ENCODE measurements at regions not wholly inside any gene's neighbourhood (a gene's known extent, or its start where the extent isn't known, plus 50 kb on each side); places are given as distances from the start of the nearest gene placed in this dataset.
"Not testable (repeated sequence)": the region's sequence is repeated elsewhere in the genome, so short reads cannot be mapped to it uniquely, and the experiment has no call there.

- Histone ChIP-seq H4K20me1 (ENCODE audit: insufficient read depth, low read length) (no peaks in the 10 kb centered on the region), H3F3A (ENCODE audit: insufficient read depth, low read length) (no peaks in the 10 kb centered on the region), H3K36me3 (ENCODE audit: insufficient read depth, low read length) (no peaks in the 10 kb centered on the region), H3K79me2 (ENCODE audit: insufficient read depth, low read length) (no peaks in the 10 kb centered on the region), H2AFZ (ENCODE audit: low read length) (no peak overlapping the region), H3K4me3 (ENCODE audit: low read depth, low read length, poor library complexity, severe bottlenecking) (no peak overlapping the region), H3K9me2 (ENCODE audit: low read depth, low read length) (no peaks in the 10 kb centered on the region), H3K27ac (ENCODE audit: low read depth, low read length, poor library complexity, severe bottlenecking) (no peak overlapping the region), H3K9me3 (ENCODE audit: low read length) (no peaks in the 10 kb centered on the region), H3K27me3 (ENCODE audit: insufficient read depth, low read length) (no peaks in the 10 kb centered on the region), H3K4me1 (ENCODE audit: insufficient read depth, low read length, severe bottlenecking) (no peaks in the 10 kb centered on the region), H3K4me2 (ENCODE audit: low read length) (no peak overlapping the region), H3K9ac (ENCODE audit: low read length) (no peak overlapping the region)
- TF ChIP-seq EZH2 (IDR thresholded peaks at IDR 0.05; ENCODE audit: borderline replicate concordance, low read length), result no peak
- no peak for TF ChIP-seq CTCF (IDR thresholded peaks at IDR 0.05; ENCODE audit: low read length)
Measured at GRCh38 chr12:131409211-131409610, 301.7 kb upstream of the SFSWAP start.

GRCh38 chr12:131411827-131412226 is 299.1 kb upstream of the SFSWAP start:
- H3K27ac ChIP-seq (ENCODE audit: low read depth, low read length, poor library complexity, severe bottlenecking); H3K9me3 ChIP-seq (ENCODE audit: low read length); H3K4me3 ChIP-seq (ENCODE audit: low read depth, low read length, poor library complexity, severe bottlenecking); H3K4me1 ChIP-seq (ENCODE audit: insufficient read depth, low read length, severe bottlenecking); H3K27me3 ChIP-seq (ENCODE audit: insufficient read depth, low read length); H3K4me2 ChIP-seq (ENCODE audit: low read length); H2AFZ ChIP-seq (ENCODE audit: low read length); H3F3A ChIP-seq (ENCODE audit: insufficient read depth, low read length); H3K9me2 ChIP-seq (ENCODE audit: low read depth, low read length); H3K36me3 ChIP-seq (ENCODE audit: insufficient read depth, low read length); H4K20me1 ChIP-seq (ENCODE audit: insufficient read depth, low read length); H3K9ac ChIP-seq (ENCODE audit: low read length); H3K79me2 ChIP-seq (ENCODE audit: insufficient read depth, low read length): not testable (repeated sequence)

GRCh38 chr12:131413006-131413405 is 297.9 kb upstream of the SFSWAP start:
- Histone ChIP-seq H2AFZ (ENCODE audit: low read length) (no peak overlapping the region), H3K9ac (ENCODE audit: low read length) (no peak overlapping the region), H3F3A (ENCODE audit: insufficient read depth, low read length) (no peaks in the 10 kb centered on the region), H3K4me1 (ENCODE audit: insufficient read depth, low read length, severe bottlenecking) (no peaks in the 10 kb centered on the region), H3K27ac (ENCODE audit: low read depth, low read length, poor library complexity, severe bottlenecking) (no peak overlapping the region), H3K27me3 (ENCODE audit: insufficient read depth, low read length) (no peaks in the 10 kb centered on the region), H3K4me3 (ENCODE audit: low read depth, low read length, poor library complexity, severe bottlenecking) (no peak overlapping the region), H3K9me3 (ENCODE audit: low read length) (no peaks in the 10 kb centered on the region), H3K4me2 (ENCODE audit: low read length) (no peak overlapping the region), H4K20me1 (ENCODE audit: insufficient read depth, low read length) (no peaks in the 10 kb centered on the region), H3K9me2 (ENCODE audit: low read depth, low read length) (no peaks in the 10 kb centered on the region), H3K79me2 (ENCODE audit: insufficient read depth, low read length) (no peaks in the 10 kb centered on the region), H3K36me3 (ENCODE audit: insufficient read depth, low read length) (no peaks in the 10 kb centered on the region)
- TF ChIP-seq CTCF (IDR thresholded peaks at IDR 0.05; ENCODE audit: low read length), result no peak
- no peak for TF ChIP-seq EZH2 (IDR thresholded peaks at IDR 0.05; ENCODE audit: borderline replicate concordance, low read length)

GRCh38 chr12:131413471-131413870 is 297.4 kb upstream of the SFSWAP start:
- H3K9ac ChIP-seq (ENCODE audit: low read length), result no peak overlapping the region
- H3K79me2 ChIP-seq (ENCODE audit: insufficient read depth, low read length), result no peaks in the 10 kb centered on the region
- H3K36me3 ChIP-seq (ENCODE audit: insufficient read depth, low read length), result no peaks in the 10 kb centered on the region
- H3K9me2 ChIP-seq (ENCODE audit: low read depth, low read length), result no peaks in the 10 kb centered on the region
- H3F3A ChIP-seq (ENCODE audit: insufficient read depth, low read length), result no peaks in the 10 kb centered on the region
- TF ChIP-seq EZH2 (IDR thresholded peaks at IDR 0.05; ENCODE audit: borderline replicate concordance, low read length), result no peak
- no peak for TF ChIP-seq CTCF (IDR thresholded peaks at IDR 0.05; ENCODE audit: low read length)
- H3K4me2 ChIP-seq (ENCODE audit: low read length), result no peak overlapping the region
- no peaks in the 10 kb centered on the region for H3K9me3 ChIP-seq (ENCODE audit: low read length)
- no peaks in the 10 kb centered on the region for H4K20me1 ChIP-seq (ENCODE audit: insufficient read depth, low read length)
- no peak overlapping the region for H2AFZ ChIP-seq (ENCODE audit: low read length)
- H3K4me3 ChIP-seq (ENCODE audit: low read depth, low read length, poor library complexity, severe bottlenecking), result no peak overlapping the region
- no peak overlapping the region for H3K27ac ChIP-seq (ENCODE audit: low read depth, low read length, poor library complexity, severe bottlenecking)
- no peaks in the 10 kb centered on the region for H3K27me3 ChIP-seq (ENCODE audit: insufficient read depth, low read length)
- H3K4me1 ChIP-seq (ENCODE audit: insufficient read depth, low read length, severe bottlenecking), result no peaks in the 10 kb centered on the region

- H3K9ac ChIP-seq (ENCODE audit: low read length); H4K20me1 ChIP-seq (ENCODE audit: insufficient read depth, low read length); H3K36me3 ChIP-seq (ENCODE audit: insufficient read depth, low read length); H3K4me1 ChIP-seq (ENCODE audit: insufficient read depth, low read length, severe bottlenecking); H2AFZ ChIP-seq (ENCODE audit: low read length); H3K9me3 ChIP-seq (ENCODE audit: low read length); H3F3A ChIP-seq (ENCODE audit: insufficient read depth, low read length); H3K27ac ChIP-seq (ENCODE audit: low read depth, low read length, poor library complexity, severe bottlenecking); H3K4me3 ChIP-seq (ENCODE audit: low read depth, low read length, poor library complexity, severe bottlenecking); H3K79me2 ChIP-seq (ENCODE audit: insufficient read depth, low read length); H3K27me3 ChIP-seq (ENCODE audit: insufficient read depth, low read length); H3K4me2 ChIP-seq (ENCODE audit: low read length); H3K9me2 ChIP-seq (ENCODE audit: low read depth, low read length): not testable (repeated sequence)
Measured at GRCh38 chr12:131414155-131414922, 296.6 kb upstream of the SFSWAP start.

Measured in OCI-LY1 (cell line).